Endothelial cell of umbilical vein (primary cell): ENCODE measurements at regions not wholly inside any gene's neighbourhood (a gene's known extent, or its start where the extent isn't known, plus 50 kb on each side); places are given as distances from the start of the nearest gene placed in this dataset.

Experiments
- FOS ChIP-seq: IDR thresholded peaks from 2 replicates; pipeline ENCODE4 v1.6.1; 2011; ENCODE audit warnings: mild to moderate bottlenecking, low read length, moderate library complexity, borderline replicate concordance; ENCODE audit not compliant: insufficient read depth
- MYC ChIP-seq: IDR thresholded peaks from one replicate; pipeline ENCODE4 v1.6.1; 2011; ENCODE audit warnings: mild to moderate bottlenecking, low read depth, low read length
- POLR2A ChIP-seq: IDR thresholded peaks from 2 replicates; pipeline ENCODE4 v1.6.1; 2012; ENCODE audit warnings: low read depth, mild to moderate bottlenecking, control low read depth, low read length
- TF ChIP-seq, protein P1 (sequence below), 2 donors: IDR thresholded peaks; 1 replicate in 1 of 2; 2 replicates in 1 of 2; pipeline ENCODE4 v1.5.1; 2011; ENCODE audit warnings: low read length in 2 of 2, mild to moderate bottlenecking in 2 of 2, moderate library complexity in 2 of 2, control low read depth in 1 of 2, inconsistent platforms in 1 of 2, low read depth in 1 of 2; ENCODE audit not compliant: insufficient read depth in 1 of 2; ENCODE audit errors: extremely low read depth in 1 of 2

- TF ChIP-seq, protein P1, sequence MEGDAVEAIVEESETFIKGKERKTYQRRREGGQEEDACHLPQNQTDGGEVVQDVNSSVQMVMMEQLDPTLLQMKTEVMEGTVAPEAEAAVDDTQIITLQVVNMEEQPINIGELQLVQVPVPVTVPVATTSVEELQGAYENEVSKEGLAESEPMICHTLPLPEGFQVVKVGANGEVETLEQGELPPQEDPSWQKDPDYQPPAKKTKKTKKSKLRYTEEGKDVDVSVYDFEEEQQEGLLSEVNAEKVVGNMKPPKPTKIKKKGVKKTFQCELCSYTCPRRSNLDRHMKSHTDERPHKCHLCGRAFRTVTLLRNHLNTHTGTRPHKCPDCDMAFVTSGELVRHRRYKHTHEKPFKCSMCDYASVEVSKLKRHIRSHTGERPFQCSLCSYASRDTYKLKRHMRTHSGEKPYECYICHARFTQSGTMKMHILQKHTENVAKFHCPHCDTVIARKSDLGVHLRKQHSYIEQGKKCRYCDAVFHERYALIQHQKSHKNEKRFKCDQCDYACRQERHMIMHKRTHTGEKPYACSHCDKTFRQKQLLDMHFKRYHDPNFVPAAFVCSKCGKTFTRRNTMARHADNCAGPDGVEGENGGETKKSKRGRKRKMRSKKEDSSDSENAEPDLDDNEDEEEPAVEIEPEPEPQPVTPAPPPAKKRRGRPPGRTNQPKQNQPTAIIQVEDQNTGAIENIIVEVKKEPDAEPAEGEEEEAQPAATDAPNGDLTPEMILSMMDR (IDR thresholded peaks at IDR 0.05; ENCODE audit: extremely low read depth in 1 of 2, insufficient read depth in 1 of 2, low read depth in 1 of 2, low read length in 2 of 2), result no peak
- TF ChIP-seq POLR2A (no peak), MYC (no peak), FOS (no peak)
Observed at GRCh38 chr18:71760541-71760940, 783.6 kb downstream of the CBLN2 start.
